ENCODE measurements at regions not wholly inside any gene's neighbourhood (a gene's known extent, or its start where the extent isn't known, plus 50 kb on each side); places are given as distances from the start of the nearest gene placed in this dataset.

GRCh38 chr6:26205625-26206574 lies 118.7 kb downstream of the HFE start:
- Histone ChIP-seq H3K36me3 (peaks cover 3% of the 10 kb centered on the region; the same call in 1 of the 2 replicates), H3K27ac (peak overlapping the region; percentile 95), H3K27me3 (ENCODE audit: insufficient read depth, low read depth, severe bottlenecking) (no peaks in the 10 kb centered on the region), H3K9me3 (ENCODE audit: severe bottlenecking) (no peaks in the 10 kb centered on the region), H3K4me3 (ENCODE audit: low read depth, low read length) (peak overlapping the region; percentile 63)
- TF ChIP-seq CTCF (IDR thresholded peaks at IDR 0.05; ENCODE audit: low read depth, low read length) = no peak
- no peak for DNase-seq

DNA sequence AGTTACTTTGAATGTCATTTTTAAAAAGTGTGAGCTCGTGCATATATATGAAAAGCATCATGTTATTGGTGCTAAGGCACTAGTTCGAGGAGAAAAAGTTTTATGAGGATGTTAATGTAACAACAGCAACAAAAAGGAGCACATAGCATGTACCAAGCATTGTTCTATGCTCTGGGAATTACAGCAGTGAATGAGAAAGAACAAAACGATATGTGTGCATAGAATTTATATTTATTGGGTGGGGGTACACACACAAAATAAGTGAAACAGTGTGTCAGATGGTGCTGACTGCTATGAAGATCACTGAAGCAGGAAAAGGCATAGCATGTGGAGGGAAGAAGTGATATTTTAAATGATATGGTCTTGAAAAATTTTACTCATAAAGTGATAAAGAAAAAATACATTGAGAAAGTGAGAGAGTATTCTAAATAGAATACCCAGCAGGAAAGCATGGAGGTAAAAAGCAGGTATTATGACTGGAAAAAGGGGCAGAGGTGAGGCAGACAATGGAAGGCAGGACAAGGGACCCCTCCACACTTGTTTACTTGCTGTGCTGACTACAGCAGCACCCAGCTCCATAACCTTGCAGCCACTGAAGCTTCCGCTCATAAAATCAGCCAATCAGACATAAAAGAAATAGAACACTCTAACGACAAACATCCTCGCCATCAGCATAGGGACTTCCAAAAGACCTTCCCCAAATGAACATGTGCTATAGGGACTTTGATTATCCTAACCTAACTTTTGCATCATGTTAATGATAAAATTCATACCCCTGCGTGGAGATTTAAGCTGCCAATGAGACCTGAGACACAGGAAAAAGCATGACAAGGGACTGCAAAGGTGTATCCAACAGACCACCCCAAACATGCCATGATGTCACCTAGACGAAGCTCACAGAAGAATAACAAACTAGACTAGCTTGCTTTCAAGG lies 119.9 kb downstream of the HFE start:
- Histone ChIP-seq H3K4me3 (ENCODE audit: low read depth, low read length) (peak overlapping the region; percentile 63; the same call in 1 of the 2 replicates), H3K27me3 (ENCODE audit: insufficient read depth, low read depth, severe bottlenecking) (no peaks in the 10 kb centered on the region), H3K27ac (peak overlapping the region; percentile 95), H3K9me3 (ENCODE audit: severe bottlenecking) (no peaks in the 10 kb centered on the region), H3K36me3 (peaks cover 3% of the 10 kb centered on the region; the same call in 1 of the 2 replicates)
- TF ChIP-seq CTCF (IDR thresholded peaks at IDR 0.05; ENCODE audit: low read depth, low read length) = no peak
- DNase-seq = no peak

DNA sequence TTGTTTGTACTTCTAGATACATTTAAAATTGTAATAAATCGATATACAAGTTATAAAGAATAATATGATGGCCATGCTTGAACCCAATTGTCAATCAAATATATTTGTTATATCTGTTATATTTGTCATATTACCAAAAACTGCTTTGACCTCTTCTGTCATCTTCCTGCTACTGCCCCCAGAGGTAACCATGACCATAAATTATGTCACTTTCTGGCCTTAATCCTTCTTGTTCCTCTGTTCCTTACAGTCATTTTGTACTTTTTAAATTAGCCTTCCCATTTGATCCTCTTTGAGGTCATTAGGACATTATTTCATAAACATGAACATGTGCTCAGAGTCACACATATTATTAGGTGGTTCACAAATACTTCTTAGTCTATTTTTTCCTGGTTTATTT lies 124.7 kb downstream of the HFE start:
- Histone ChIP-seq H3K27me3 (ENCODE audit: insufficient read depth, low read depth, severe bottlenecking) (no peaks in the 10 kb centered on the region), H3K9me3 (ENCODE audit: severe bottlenecking) (peaks cover 16% of the 10 kb centered on the region), H3K36me3 (no peaks in the 10 kb centered on the region), H3K27ac (no peak overlapping the region), H3K4me3 (ENCODE audit: low read depth, low read length) (no peak overlapping the region)
- DNase-seq = no peak
- no peak for TF ChIP-seq CTCF (IDR thresholded peaks at IDR 0.05; ENCODE audit: low read depth, low read length)

GRCh38 chr6:26213334-26214075 lies 126.3 kb downstream of the HFE start:
- Histone ChIP-seq H3K36me3 (no peaks in the 10 kb centered on the region), H3K27ac (no peak overlapping the region), H3K4me3 (ENCODE audit: low read depth, low read length) (no peak overlapping the region), H3K27me3 (ENCODE audit: insufficient read depth, low read depth, severe bottlenecking) (no peaks in the 10 kb centered on the region), H3K9me3 (ENCODE audit: severe bottlenecking) (peaks cover 16% of the 10 kb centered on the region)
- no peak for TF ChIP-seq CTCF (IDR thresholded peaks at IDR 0.05; ENCODE audit: low read depth, low read length)
- DNase-seq = no peak

DNA sequence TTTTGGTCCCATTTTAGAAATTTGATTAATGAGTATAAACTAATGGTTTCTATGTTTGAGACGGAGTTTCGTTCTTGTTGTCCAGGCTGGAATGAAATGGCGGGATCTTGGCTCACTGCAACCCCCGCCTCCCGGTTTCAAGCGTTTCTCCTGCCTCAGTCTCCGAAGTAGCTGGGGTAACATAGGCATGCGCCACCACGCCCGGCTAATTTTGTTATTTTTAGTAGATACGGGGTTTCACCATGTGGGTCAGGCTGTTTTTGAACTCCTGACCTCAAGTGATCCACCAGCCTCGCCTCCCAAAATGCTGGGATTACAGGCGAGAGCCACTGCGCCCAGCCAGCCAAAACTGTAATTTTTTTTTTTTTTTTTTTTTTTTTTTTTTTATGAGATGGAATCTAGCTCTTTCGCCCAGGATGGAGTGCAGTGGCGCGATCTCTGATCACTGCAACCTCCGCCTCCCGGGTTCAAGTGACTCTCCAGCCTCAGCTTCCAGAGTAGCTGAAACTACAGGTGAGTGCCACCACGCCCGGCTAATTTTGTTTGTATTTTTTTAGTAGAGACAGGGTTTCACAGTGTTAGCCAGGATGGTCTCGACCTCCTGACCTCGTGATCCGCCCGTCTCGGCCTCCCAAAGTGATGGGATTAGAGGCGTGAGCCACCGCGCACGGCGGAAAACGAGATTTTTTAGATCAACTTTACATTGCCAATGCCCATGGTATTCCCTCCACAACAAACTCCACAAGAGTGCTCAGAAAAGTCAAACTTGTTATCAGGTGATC lies 127.8 kb downstream of the HFE start:
- DNase-seq = no peak

More for the DNA sequence above, 127.8 kb downstream of the HFE start:
- H3K27me3 ChIP-seq (ENCODE audit: insufficient read depth, low read depth, severe bottlenecking) = no peaks in the 10 kb centered on the region
- TF ChIP-seq CTCF (IDR thresholded peaks at IDR 0.05; ENCODE audit: low read depth, low read length) = no peak
- no peak overlapping the region for H3K27ac ChIP-seq
- peaks cover 16% of the 10 kb centered on the region for H3K9me3 ChIP-seq (ENCODE audit: severe bottlenecking)
- H3K36me3 ChIP-seq = no peaks in the 10 kb centered on the region
- H3K4me3 ChIP-seq (ENCODE audit: low read depth, low read length) = no peak overlapping the region

Measured in WERI-Rb-1 (cell line).